ENCODE measurements at regions not wholly inside any gene's neighbourhood (a gene's known extent, or its start where the extent isn't known, plus 50 kb on each side); places are given as distances from the start of the nearest gene placed in this dataset.

DNA sequence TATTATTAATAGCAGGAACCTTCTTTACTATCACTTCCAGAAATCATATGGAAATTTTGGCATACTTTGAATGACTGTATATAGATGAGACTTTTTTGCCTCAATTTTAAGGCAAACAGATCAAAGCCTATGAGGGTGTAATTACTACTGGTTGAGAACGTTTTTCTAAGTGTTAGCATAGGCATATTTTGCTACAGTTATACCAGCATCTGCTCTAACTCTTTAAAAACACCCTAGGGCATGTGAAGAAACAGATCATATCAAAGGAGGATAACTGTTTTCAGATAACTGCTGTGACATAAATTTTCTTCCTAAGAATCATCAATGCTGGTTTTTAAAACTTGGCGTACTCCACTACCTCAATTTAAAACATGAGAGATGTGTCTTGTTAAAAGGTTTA, 1155.3 kb downstream of the FSTL5 start:
- TF ChIP-seq, protein P1, sequence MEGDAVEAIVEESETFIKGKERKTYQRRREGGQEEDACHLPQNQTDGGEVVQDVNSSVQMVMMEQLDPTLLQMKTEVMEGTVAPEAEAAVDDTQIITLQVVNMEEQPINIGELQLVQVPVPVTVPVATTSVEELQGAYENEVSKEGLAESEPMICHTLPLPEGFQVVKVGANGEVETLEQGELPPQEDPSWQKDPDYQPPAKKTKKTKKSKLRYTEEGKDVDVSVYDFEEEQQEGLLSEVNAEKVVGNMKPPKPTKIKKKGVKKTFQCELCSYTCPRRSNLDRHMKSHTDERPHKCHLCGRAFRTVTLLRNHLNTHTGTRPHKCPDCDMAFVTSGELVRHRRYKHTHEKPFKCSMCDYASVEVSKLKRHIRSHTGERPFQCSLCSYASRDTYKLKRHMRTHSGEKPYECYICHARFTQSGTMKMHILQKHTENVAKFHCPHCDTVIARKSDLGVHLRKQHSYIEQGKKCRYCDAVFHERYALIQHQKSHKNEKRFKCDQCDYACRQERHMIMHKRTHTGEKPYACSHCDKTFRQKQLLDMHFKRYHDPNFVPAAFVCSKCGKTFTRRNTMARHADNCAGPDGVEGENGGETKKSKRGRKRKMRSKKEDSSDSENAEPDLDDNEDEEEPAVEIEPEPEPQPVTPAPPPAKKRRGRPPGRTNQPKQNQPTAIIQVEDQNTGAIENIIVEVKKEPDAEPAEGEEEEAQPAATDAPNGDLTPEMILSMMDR (conservative IDR thresholded peaks at IDR 0.05) = no peak
- H3K4me1 Mint-ChIP-seq = no peaks in the 10 kb centered on the region
- no peak for DNase-seq (ENCODE audit: low read depth, low spot score)
- H3K27me3 Mint-ChIP-seq (ENCODE audit: low read depth) = no peaks in the 10 kb centered on the region
- peaks cover 3% of the 10 kb centered on the region for H3K9me3 Mint-ChIP-seq
- no peak overlapping the region for H3K27ac Mint-ChIP-seq (ENCODE audit: unreplicated experiment)
- H3K4me3 Mint-ChIP-seq = no peak overlapping the region
- no peaks in the 10 kb centered on the region for H3K36me3 Mint-ChIP-seq (ENCODE audit: low read depth)

DNA sequence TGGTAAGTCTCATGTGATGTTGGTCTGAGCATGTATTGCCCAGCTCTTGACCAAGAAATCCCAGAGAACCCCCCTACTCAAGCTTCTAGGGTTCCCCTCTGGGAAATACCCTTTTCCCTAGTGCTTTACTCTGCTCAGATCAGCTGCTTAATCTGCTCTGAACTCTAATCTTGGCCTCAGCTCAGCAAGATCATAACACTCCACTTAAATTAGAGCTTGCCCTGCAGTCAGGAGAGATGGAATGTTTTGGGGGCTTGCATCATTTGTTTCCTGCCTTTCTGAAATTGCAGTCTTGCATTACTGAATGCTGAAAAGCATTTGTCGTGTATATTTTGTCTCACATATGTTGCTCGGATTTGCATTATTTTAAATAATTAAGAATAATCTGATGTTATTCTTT, 1153.6 kb downstream of the FSTL5 start:
- TF ChIP-seq, protein P1 (conservative IDR thresholded peaks at IDR 0.05) = no peak
- Mint-ChIP-seq H3K36me3 (ENCODE audit: low read depth) (no peaks in the 10 kb centered on the region), H3K27me3 (ENCODE audit: low read depth) (no peaks in the 10 kb centered on the region), H3K27ac (ENCODE audit: unreplicated experiment) (no peak overlapping the region), H3K9me3 (peaks cover 3% of the 10 kb centered on the region), H3K4me1 (no peaks in the 10 kb centered on the region), H3K4me3 (no peak overlapping the region)
- no peak for DNase-seq (ENCODE audit: low read depth, low spot score)

Data from neural crest cell (in vitro differentiated cells).